Astrocyte of the hippocampus (primary cell): ENCODE measurements at regions not wholly inside any gene's neighbourhood (a gene's known extent, or its start where the extent isn't known, plus 50 kb on each side); places are given as distances from the start of the nearest gene placed in this dataset.
"Not testable (repeated sequence)": the region's sequence is repeated elsewhere in the genome, so short reads cannot be mapped to it uniquely, and the experiment has no call there.

Experiments
- DNase-seq: peaks from one replicate; pipeline ENCODE4 v3.0.0; 2011; ENCODE audit warnings: low read depth, low spot score

DNA sequence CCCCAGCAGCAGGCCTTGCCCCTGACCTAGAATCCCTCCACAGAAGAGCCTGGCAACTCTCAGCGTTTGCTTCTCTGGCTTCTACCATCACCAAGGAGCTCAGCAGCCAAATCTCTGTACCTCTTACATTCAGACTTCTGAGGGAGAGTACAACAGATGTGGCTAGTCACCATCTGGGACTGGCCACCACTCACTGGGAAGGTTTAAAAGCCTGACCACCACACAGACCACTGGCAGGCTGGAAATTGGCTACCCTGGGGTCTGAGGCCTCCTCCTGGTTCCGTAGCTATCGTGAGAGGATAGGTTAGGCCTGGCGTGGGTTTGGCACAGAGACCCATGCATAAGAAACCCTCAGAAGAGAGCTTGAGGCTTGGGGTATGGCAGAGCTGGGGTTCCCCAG lies 478.5 kb upstream of the CADM1 start:
- no peak for DNase-seq

- DNase-seq = no peak
Observed at GRCh38 chr11:115981814-115982471, 477.7 kb upstream of the CADM1 start.

DNA sequence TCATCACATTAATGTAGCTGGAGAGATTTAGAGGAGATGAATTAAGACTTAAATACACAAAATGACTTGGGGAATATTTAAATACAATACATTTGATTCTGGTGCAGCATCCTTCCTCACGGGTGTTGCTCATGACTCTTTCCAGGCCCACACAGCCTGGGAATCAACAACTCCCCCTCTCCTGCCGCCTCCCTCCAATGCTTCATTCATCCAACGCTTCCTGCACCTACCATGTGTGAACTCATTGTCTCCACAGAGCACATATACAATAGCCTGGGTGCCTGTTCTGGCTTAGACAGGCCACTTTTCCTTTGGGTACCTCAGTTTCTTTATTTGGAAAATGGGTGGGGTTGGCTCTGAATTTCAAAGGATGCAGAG lies 476.9 kb upstream of the CADM1 start:
- DNase-seq = no peak

DNA sequence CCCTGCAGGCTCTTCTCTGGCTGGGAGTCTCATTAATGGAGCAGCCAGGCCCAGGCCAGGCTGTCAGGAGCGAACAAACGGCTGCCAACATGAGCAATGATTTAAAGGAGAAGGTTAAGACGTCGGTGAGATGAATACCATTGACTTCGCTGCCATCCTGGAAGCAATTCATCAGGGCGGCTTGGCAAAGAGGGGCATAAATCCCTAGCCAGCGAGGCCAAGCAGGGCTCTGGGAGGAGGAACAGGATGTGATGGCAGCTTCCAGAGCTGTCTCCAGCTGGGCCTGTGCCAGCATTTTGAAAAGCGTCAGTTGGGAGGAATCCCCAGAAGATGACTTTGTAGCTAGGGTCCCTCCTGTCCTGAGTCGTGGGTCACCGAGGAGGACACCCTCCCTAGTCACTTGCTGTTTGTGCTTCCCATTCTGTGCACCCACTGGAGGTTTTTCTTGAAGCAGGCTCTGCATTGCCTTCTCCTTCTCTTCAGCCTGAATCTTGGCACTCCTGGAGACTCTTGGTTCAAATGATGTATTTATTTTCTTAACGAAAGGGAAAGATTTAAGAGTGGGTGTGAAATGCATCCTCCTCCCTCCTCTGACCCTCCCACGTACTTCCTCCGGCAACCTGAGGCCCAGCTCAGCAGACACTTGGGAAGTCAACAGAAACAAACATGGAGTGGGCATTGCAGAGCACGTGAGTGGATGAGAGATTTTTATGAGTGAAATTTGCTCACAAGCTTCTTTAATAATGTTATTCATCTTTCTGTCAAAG lies 476.3 kb upstream of the CADM1 start:
- DNase-seq = no peak

DNA sequence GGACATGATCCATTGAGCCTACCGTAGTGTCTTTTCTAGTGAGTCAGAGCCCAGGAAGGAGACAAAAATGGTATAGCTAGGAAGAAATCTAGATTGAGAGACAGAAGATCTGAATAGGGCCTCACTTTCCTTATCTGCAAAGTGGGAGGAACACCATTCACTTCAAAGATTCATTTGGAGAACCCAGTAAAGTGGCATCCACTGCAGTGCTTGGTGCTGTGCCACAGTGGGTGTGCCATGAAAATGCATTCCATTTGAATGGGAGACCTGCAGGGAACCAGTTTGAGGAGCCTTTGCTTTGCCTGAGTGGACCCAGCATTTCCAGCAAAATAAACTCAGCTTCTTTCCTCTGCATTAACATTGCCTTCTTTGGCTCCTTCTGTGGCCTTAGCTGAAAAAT lies 470.5 kb upstream of the CADM1 start:
- no peak for DNase-seq

GRCh38 chr11:115967203-115967602 lies 463.0 kb upstream of the CADM1 start:
- not testable (repeated sequence) for DNase-seq

DNA sequence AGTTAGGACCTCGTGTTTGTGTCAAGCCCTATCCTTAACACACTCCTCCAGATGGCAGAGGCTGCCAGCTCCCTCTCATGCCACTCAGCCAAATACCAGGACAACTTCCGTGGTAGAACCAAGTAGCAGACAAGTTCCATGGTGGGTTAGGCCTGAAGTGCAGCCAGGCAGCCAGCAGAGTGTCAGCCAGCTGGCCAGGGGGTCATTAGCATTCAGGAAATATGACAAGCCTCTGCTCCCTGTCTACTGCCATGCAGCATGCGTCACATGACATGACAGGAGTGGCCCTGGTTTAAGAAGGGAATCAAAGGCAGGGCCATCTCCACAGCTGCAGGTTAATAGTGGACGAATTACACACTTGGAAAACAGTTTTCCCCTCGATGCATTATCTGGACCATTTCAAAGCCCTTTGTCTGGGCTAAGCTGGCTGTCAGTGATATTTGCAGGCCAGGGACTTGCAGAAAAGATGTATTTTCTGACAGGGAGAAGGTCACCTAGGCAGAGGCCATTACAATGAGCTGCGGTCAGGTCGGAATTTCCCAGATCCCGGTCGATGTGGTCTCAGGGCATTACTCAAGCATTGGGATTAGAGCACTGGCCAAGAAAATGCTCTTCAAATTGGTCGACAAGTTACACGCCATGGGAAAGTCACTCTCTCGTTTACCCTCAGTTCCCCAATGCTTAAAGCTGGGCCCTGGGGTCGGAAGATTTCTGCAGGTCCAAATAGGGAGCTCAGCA lies 461.7 kb upstream of the CADM1 start:
- peak; percentile 81 for DNase-seq

GRCh38 chr11:115964091-115964490 lies 459.9 kb upstream of the CADM1 start:
- no peak for DNase-seq

GRCh38 chr11:115963156-115963555 lies 458.9 kb upstream of the CADM1 start:
- no peak for DNase-seq

GRCh38 chr11:115961159-115962003 lies 457.2 kb upstream of the CADM1 start:
- DNase-seq = peak; percentile 38

DNA sequence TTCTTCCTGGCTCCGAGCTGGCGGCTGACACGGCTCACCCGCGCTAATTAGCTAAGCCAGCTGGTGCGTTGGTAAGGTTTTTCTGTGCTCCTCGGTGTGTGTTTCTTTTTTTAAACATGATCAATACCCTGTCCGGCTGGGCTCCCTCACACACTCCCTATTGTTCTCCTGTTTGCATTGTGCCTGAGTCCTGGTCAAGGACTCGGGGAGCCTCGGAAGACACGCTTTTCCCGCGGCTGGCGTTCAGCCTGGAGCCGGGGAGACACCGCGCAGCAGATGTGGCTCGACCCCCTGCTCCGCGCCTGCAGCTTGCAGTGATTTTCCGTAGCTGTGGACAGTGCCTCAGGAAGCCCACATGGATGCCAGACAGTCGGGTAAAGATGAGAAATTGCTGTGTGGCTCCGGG lies 454.9 kb upstream of the CADM1 start:
- no peak for DNase-seq

DNA sequence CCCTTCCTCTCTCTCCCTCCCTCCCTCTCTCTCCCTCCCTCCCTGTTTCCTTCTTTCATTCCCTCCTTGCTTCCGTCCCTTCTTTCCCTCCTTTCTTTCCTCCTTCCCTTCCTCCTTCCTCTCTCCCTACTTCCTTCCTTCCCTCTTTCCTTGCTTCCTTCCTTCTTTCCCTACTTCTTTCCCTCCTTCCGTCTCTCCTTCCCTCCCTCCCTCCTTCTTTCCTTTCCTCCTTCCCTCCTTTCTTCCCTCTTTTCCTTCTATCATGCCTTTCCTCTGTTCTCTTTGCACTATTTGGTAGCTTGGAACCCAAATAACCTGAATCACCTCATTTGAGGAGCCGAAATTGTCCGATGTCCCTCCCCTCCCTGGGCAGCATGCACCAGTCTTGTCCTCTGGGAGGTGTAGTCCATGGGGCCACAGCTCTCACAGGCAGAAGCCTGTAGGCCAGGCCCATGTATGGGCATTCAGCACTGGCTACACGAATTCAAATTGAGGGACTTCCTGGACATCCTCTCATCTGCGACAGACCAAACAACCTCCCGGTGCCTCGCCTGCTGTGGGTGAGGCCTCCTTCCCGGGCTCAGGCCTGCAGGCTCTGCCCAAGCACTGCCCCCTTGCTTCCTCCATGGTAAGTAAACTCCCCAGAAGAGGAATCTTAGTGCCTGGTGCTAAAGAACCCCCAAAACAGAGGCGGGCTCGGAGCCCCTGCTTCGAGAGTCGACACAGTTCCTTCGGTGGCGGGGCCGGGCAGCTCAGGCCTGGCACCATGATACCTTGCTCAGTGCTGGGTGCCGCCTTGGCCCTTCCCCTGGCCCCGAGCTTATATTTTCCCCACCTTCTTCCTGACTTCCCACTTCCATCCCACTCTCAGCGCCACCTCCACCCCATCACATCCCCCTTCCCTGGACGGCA lies 454.1 kb upstream of the CADM1 start:
- DNase-seq = no peak

- DNase-seq = no peak
Observed at GRCh38 chr11:115955803-115956202, 451.6 kb upstream of the CADM1 start.

DNA sequence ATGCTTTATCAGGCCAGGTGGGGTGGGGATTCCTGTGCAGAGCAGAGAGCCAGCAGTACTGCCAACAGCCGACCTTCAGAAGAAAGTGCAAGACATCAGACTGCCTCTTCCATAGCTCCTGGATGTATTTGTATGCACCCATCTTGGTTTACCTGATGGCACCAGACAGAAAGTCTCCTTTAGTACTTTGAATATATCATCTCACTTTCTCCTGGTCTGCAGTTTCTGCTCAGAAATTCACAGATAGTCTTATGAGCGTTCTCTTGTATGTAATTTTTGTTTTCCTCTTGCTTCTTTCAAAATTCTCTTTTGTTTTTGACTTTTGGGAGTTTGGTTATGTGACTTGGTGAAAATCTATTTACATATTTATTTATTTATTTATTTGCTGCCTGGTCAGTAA lies 446.4 kb upstream of the CADM1 start:
- DNase-seq = no peak

DNA sequence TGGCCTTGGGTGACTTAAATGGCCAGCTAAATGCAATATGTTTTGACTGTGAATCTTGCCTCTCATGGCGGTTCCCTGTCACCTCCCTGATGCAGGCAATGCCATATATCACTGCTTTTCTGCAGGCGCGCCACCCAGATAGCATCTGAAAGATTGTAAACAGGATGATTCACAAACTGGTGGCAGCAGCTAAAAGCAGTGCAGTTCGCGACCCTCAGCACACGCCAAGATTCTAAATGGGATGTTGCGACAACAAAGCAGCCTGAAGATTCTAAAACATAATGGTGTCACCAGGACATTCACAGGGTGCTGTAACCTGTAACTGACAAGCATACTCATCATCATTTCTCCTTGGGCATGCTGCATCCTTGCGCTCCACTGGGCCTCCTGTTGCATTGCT lies 440.4 kb upstream of the CADM1 start:
- no peak for DNase-seq

GRCh38 chr11:115942011-115942410 lies 437.8 kb upstream of the CADM1 start:
- DNase-seq = no peak

DNA sequence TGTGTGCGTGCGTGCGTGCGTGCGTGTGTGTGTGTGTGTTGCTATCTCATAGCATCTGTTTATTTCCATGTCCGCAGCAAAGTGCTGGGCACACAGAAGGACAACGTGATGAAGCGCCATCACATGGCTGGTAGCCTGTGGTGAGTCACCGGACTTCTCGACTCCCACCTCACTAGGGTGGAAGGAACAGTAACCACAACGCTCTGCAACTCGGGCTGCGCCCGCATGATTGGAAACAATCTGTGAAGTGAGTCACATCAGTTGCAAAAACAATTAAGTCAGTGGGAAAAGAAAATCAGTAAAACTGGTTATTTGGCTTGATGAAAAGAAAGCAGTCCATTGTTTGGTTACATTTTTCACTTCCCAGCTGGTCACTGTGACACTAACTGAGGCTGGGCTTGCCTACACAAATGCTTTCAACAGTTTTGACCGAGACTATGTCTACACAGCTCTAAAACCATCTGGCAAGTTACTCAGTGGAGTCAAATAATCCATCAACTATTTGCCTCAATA lies 437.3 kb upstream of the CADM1 start:
- peak; percentile 98 for DNase-seq

DNA sequence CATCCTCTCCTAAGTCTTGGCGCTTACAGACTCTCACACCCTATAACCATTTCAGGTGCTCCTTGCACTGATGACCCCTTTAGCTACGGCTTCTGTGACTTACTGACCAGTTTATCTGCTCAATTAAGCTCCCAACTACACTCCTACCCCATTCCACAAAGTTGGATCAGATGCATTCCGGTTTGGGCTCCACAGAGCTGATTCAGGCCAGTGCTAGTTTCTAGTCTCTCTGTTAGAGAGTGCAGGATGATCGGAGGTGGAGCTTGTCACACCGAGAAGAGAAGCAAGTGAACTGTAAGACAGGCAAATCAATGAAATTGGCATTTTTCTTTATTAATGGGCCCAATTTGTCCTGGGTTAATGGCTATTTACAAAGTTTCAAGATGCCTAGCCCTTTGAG lies 436.8 kb upstream of the CADM1 start:
- no peak for DNase-seq

GRCh38 chr11:115939731-115940421 lies 435.7 kb upstream of the CADM1 start:
- DNase-seq = no peak
